IPS DF 4.7 (cell line): ENCODE measurements at regions not wholly inside any gene's neighbourhood (a gene's known extent, or its start where the extent isn't known, plus 50 kb on each side); places are given as distances from the start of the nearest gene placed in this dataset.
"Not testable (repeated sequence)": the region's sequence is repeated elsewhere in the genome, so short reads cannot be mapped to it uniquely, and the experiment has no call there.

ENCODE experiments used
- DNase-seq: peaks from one replicate; pipeline ENCODE4 v3.0.0-alpha.2; 2013; ENCODE audit warnings: low spot score; ENCODE audit errors: extremely low read depth

DNA sequence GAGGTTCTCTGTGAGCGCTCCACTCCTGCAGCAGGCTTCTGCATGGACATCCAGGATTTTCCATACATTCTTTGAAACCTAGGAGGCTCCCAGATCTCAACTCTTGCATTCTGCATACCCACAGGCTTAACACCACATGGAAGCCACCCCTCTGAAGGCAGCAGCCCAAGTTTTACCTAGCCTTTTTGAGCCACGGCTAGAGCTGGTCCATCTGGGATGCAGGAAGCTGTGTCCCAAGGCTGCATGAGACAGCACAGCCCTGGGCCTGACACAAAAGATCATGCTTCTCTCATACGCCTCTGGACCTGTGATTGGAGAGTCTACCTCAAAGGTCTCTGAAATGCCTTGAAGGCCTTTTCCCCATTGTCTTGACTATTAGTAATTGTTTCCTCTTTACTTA lies 53.6 kb upstream of the RPRM start:
- DNase-seq = no peak

DNA sequence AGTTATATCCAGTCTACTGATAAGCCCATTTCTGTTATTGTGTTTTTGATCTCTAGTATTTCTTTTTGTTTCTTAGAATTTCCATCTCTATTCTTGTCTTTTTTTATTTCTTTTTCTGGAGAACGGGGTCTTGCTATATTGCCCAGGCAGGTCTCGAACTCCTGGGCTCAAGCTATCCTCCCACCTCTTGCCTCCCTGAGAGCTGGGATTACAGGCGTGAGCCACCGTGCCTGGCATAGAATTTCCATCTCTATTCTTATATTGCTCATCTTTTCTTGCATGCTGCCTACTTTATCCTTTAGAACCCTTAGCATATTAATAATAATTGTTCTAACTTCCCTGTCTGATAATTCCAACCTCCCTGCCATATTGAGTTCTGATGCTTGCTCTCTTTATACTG lies 55.2 kb upstream of the RPRM start:
- DNase-seq = not testable (repeated sequence)

DNA sequence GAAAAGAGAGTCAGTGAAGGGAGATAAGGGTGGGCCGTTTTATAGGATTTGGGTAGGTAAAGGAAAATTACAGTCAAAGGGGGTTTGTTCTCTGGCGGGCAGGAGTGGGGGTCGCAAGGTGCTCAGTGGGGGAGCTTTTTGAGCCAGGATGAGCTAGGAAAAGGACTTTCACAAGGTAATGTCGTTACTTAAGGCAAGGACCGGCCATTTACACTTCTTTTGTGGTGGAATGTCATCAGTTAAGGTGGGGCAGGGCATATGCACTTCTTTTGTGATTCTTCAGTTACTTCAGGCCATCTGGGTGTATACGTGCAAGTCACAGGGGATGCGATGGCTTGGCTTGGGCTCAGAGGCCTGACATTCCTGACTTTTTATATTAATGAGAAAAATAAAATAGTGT lies 56.0 kb upstream of the RPRM start:
- DNase-seq = not testable (repeated sequence)

DNA sequence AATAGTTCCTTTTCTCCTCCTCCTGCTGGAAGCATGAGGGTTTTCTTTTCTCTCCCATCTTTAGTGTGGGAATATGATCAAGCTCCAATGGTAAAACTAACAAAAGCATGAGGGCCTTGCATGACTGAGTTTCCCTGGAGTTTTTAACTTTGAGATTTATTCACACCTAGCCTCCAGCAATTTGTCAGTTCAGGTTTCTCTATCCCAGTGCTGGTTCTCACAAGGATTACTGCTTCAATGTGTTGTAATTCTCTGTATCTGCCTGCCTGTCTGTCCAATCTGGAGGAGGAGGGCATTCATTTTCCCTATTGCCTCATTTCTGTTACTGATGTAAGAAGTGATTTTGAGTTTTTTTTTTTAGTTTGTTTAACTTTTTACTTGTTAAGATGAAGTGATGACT lies 57.6 kb upstream of the RPRM start:
- DNase-seq = no peak

DNA sequence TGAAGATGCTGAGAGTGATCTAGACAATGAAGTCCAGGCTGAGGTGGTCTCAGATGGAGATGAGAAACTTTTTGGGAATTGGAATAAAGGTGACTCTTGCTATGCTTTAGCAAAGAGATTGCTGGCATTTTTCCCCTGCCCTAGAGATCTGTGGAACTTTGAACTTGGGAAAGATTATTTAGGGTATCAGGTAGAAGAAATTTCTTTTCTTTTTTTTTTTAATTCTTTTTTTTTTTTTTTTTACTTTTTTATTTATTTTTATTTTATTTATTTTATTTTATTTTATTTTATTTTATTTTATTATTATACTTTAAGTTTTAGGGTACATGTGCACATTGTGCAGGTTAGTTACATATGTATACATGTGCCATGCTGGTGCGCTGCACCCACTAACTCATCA lies 59.5 kb upstream of the RPRM start:
- not testable (repeated sequence) for DNase-seq

DNA sequence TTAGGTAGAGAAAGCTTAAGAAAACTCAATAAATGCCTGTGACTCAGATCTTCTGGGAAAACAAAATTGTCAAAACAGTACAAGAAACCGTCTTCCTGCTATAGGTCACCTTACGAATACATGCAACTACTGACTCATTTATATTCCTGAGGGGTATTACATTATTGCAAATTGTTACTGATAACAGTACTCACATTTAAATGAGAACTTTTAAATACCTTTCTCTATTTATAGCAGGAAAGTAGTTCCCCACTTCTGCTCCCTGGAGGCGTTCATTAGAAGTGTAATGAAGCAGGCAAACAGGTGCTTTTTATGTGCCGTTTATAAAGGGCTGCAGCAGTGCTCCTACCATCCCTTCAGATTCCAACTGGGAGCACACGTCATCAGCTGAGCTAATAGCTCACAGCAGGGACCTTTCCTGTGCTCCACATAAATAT lies 65.1 kb upstream of the RPRM start:
- DNase-seq = no peak

DNA sequence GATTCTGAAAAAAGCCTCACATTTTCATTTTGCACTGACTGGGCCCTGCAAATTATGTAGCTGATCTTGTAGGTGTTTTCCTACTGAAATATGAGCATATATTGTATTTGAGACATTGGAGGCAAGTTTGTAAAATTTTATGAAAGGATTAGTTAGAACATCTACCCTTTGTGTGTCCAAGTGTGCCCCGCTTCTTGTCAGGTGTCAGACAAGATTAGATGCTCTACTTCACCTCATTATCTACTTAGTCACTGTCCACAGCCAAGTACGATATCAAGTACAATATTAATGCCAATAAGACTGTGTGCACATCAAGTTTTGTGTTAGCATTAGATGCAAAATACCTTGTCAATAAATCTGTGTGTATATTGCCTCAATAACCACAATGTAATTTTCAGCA lies 67.8 kb upstream of the RPRM start:
- DNase-seq = no peak

DNA sequence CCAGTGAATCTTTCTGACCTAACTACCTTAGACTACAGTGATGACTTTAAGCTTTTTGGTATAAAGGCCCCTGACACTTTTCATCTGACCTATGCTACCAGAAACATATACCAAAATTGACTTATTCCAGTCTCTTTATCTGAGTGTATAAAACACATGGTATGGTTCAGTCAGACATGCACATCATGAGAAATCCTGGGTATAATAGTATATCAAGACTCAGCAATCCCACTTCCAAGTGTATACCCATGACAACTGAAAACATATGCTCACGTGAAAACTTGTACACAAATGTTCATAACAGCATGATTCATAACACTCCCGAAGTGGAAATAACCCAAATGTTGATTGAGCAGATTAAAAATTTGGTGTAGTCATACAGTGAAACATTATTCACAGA lies 70.0 kb upstream of the RPRM start:
- no peak for DNase-seq

DNA sequence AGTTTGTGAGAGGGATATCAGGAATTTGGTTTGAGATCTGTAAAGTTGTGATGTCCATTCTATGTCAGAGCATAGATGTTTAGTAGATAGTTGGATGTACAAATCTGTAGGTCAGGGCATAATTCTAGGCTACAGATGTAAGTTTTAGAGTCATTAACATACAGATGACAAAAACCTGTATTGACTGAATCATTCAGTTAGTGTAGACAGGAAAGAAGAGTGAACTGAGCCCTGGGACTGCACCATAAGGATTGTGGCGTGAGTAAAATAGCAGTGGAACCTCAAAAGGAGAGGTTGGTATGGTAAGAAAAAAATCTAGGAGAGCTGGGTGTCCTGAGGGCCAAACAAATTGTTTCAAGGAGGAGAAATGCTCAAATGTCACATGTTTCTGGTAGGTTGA lies 73.1 kb upstream of the RPRM start:
- DNase-seq = no peak

DNA sequence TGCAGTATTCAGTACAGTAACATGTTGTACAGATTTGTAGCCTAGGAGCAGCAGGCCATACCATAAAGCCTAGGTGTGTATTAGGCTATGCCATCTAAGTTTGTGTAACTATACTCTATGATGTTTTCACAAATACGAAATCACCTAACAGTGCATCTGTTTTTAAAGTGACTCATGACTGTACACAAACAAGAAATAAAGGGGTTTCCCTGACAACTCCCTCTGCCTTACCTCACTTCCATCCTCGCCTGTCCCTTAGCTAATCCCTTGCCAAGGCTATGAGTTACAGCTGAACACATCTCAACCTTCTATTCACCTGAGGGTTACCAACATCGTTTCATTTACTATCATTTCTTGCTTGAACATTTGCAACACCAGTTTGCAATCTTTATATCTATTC lies 78.6 kb upstream of the RPRM start:
- DNase-seq = no peak

DNA sequence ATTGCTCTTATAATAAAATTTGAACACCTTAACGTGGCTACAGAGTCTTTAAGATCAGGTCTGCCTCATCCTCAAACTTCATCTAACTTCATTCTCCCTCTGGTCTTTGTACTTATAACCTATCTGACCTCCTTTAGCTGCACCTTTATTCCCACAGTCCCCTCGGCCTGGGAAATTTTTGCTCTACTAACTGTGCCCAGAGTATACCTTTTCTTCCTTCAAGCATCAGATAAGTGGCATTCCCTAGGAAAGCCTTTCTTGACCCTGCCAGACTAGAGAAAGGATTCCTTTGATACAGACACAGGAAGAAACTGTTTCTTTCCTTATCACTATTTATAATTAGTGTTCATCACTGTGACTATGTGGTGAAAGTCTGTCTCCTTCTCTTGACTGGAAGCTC lies 79.2 kb upstream of the RPRM start:
- no peak for DNase-seq

DNA sequence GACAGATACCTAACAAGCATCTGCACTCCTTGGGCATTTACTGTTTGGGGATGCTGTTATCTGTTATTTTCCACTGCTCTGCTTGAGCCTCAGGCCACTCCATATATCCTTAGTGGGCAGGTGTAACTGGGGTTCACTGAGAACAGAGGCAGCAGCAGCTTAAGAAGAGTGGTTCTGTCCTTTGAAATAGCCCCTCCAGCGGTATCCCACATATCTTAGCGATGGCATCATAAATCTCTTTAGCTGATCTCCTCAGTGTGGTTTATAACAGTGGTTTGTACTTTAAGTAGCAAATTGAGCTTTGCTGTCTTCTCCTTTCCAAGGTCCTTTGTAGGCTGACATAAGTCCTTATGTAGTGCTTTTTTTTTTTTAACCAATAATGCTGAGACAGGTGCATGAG lies 79.7 kb upstream of the RPRM start:
- DNase-seq = no peak

DNA sequence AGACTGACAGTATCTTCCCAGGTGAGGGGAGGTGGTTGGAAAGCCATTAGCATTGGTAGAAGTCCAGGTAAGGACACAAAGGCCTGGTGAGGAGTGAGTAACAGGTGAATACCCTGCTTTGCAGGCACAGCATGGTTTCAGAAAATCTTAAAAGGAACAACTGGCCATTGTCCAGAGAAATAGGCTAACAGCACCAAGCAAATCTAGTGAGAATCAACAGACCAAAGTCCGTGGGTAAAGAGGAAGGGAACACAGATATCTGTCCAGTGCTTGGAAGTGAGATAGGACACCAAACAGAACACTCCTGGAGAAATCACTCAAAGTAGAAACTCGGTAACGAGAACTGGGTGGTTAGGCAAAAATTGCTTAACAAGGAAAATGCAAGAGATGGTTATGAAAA lies 88.8 kb upstream of the RPRM start:
- no peak for DNase-seq

DNA sequence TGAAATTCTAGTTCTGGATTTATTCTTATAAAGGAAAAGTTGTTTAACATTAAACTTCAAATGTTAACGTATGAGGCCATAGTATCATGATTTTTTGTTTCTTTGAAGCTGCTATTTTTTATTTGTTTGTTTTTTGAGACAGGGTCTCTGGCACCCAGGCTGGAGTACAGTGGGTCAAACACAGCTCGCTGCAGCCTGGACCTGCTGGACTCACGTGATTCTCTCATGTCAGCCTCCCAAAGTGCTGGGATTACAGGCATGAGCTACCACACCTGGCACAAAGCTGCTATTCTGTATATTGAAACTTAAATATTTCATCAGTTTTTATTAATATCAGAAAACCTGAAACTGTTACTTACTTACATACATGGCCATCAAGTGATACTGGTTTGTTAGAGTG lies 89.5 kb upstream of the RPRM start:
- no peak for DNase-seq

DNA sequence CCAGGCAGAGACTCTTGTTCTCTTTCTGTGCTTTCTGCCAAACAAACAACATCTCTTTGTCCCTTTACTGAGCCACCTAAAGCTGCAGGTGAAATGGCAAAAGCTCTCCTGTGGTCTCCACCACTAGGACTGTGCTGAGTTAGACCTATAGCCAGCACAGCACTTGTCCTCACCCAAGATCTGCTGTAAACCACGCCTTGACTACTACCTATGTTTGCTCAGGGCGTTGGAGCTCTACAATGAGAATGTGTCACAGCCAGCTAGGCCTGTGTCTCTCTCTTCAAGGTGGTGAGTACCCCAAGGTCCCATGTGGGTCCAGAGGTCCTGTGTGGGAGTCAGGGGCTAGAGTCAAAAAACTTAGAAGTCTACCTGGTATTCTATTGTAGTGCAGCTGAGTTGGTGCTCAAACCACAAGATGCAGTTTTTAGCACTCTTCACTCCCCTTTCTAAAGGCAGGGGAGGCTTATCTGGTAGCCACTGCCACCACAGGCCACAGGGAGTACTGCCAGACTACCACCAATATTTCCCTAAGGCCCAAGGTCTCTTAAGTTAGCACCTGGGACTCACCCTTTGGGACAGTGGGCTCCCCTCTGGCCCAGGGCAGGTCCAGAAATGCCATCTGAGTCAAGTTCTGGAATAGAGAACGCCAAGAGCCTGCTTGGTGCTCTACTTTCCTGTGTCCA lies 96.8 kb upstream of the RPRM start:
- DNase-seq = no peak

DNA sequence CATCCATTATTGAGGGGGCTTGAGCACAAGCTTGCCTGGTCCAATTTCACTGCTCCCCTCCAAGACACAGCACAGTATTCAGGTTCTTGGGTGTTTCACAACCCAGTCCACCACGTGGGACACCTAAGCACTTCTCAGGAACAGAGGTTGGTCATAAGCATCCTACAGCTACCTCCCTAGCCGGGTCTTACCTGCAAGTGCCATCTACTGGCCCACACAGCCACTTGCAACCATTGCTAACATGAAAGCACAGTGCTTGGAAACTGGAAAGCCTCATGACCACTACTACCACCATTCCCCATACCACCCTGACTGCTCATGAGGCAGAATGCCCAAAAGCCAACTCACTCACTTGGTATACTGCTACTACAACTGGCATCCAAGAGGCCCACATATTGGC lies 105.7 kb upstream of the RPRM start:
- DNase-seq = peak; percentile 30

DNA sequence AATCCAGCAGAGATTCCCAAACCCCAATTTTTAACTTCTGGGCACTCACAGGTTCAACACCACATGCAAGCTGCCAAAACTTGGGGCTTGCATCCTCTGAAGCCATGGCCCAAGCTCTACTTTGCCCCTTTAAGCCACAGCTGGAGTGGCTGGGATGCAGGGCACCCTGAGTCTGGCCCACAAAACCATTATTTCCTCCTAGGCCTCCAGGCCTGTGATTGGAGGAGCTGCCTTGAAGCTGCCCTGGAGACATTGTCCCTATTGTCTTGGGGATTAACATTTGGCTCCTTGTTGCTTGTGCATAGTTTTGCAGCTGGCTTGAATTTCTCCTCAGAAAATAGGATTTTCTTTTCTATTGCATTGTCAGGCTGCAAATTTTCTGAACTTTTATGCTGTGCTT lies 109.8 kb upstream of the RPRM start:
- no peak for DNase-seq

DNA sequence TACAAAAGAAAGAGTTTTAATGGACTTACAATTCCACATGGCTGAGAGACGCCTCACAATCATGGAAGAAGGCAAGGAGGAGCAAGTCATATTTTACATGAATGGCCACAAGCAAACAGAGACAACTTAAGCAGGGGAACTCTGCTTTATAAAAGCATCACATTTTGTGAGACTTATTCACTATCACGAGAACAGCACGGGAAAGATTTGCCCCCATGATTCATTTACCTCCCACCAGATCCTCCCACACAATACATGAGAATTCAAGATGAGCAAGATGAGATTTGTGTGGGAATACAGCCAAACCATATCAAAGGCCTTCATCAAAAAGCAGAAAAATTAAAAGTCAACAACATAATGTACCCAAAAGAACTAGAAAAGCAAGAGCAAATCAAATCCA lies 111.0 kb upstream of the RPRM start:
- DNase-seq = no peak

DNA sequence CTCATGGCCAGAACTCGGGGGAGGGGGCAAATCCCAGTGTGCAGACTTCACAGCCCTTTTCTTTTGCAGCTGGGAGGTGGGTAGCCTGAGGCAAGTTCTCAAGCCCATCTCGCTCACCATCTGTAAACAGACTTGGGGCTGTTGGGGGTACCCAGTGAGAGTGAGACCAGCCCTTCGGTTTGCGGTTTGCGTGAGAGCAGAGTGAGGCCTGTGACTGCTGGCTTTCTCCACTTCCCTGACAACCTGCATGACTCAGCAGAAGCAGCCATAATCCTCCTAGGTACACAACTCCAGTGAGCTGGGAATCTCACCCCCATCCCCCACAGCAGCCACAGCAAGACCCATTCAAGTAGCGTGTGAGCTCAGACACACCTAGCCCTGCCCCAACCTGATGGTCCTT lies 114.5 kb upstream of the RPRM start:
- DNase-seq = not testable (repeated sequence)

DNA sequence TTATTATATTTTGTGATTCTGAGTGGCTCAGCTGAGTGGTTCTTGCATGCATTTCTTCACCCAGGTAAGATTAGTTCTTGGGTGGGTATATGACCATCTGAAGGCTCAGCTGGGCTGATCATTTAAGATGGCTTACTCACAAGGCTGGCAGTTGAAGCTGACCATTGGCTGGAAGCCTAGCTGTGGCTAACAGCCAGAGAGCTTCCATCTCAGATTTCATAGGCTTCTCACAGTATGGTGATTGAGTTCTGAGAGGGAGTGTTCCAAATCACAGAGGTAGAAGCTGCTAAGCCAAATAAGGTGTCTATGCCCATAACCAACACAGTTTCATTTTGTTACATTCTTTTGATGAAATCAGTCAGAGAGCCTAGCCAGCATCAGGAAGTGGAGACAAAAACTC lies 117.4 kb upstream of the RPRM start:
- DNase-seq = peak; percentile 28

DNA sequence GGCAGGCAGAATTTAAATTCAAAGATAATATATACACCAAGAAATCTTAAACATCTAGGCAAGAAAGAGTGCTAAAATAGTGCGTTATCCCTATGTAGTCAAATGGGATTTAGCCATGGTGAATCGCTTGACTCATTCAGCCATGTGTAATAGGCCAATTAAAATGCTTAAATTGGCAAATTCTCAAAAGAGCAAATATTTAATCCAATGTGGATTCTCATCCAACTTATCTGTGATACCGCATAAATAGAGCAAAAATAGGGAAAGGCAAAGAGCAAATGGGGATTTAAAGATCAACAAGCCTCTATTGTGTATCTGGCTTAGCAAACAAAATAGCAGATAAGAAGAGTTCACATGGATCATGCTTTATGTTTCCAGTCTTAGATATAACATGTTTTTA lies 123.2 kb upstream of the RPRM start:
- no peak for DNase-seq

DNA sequence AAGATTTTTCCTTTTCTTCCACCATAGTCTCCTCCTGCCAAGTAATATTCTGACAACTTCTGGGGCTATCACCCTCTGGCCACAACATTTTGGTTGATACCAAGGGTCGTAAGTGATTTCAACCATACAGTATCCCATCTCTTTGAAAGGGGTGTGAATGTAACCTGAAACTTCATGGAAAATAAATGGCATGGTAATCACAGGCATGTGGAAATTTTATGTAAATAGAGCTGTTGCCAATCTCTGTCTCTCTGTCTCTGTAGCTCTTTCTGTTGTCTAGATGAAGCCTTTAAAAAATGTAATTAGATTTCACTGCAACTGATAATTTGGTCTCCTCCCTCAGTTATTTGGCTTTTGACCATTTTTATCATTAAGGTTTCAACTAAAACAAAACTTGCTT lies 125.6 kb upstream of the RPRM start:
- DNase-seq = no peak

DNA sequence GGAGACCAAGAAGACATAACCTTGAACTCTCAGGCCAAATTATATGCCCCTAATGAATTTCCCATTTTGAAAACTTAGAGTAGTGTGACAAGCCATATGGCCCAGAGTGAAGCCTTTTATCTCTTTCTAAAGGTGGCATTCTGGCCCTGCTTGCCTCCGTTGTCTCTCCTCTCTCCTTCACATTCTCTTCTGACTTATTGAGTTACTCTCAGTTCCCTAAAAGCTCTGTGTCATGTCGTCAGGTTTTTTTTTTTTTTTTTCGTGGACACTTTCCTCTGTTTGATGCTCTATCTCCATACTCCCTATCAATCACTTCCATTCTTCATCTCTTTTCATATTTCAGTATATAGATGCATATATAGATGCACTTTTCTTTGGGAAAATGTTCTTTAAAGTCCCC lies 128.1 kb upstream of the RPRM start:
- no peak for DNase-seq

DNA sequence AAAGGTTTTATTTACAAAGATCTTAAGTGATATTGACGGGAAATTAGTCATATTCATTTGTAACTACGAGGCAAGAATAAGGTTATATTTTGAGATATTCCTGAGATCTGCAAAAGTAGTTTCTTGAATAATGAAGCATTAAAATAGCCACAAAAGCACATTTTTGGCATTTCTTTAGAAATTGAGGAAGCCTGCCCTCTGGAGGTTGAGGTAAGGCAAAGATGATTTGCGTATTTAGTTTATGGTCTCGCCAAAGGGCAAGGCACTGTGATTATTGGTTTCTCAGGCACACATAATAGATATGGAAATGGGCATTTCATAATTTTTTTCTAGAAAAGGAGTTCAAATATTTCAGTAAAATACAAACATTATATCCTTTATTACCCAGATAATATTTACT lies 143.7 kb upstream of the RPRM start:
- no peak for DNase-seq
